SU-DHL-6 (cell line): ENCODE measurements at regions not wholly inside any gene's neighbourhood (a gene's known extent, or its start where the extent isn't known, plus 50 kb on each side); places are given as distances from the start of the nearest gene placed in this dataset.

ENCODE experiments used
- H2AFZ ChIP-seq: fragments of 200-600 bp; sonication (generic); 2 replicates; pipeline ENCODE4 v1.6.1; 2014; ENCODE audit warnings: low read depth, mild to moderate bottlenecking, moderate library complexity, mixed read lengths, antibody characterized with exemption, low read length; ENCODE audit not compliant: severe bottlenecking
- H3F3A ChIP-seq: fragments of 200-600 bp; shearing (Covaris generic); 2 replicates; pipeline ENCODE4 v1.6.0; 2016; ENCODE audit warnings: antibody characterized with exemption, mild to moderate bottlenecking; ENCODE audit not compliant: insufficient read depth
- H3K27ac ChIP-seq: fragments of 200-600 bp; sonication (generic); 2 replicates; pipeline ENCODE4 v1.5.1; 2016; ENCODE audit warnings: low read depth, mild to moderate bottlenecking, low read length, moderate library complexity, mixed read lengths
- H3K27me3 ChIP-seq: fragments of 200-600 bp; sonication (generic), shearing (Covaris generic); 2 replicates; pipeline ENCODE4 v1.6.0; 2014; ENCODE audit warnings: mild to moderate bottlenecking, low read length
- H3K36me3 ChIP-seq: fragments of 200-600 bp; sonication (generic); 2 replicates; pipeline ENCODE4 v1.6.1; 2014; ENCODE audit warnings: mild to moderate bottlenecking, low read length, mixed read lengths
- H3K4me2 ChIP-seq: fragments of 300-600, 200-600 bp; shearing (Covaris generic), sonication (generic); 2 replicates; pipeline ENCODE4 v1.6.0; 2014; ENCODE audit warnings: low read length, low read depth, mild to moderate bottlenecking; ENCODE audit not compliant: poor library complexity, severe bottlenecking
- H3K4me3 ChIP-seq: fragments of 200-600 bp; sonication (generic); 2 replicates; pipeline ENCODE4 v1.5.1; 2014; ENCODE audit warnings: antibody characterized with exemption, low read length, mild to moderate bottlenecking, mixed read lengths; ENCODE audit not compliant: insufficient read depth, poor library complexity, severe bottlenecking
- H3K79me2 ChIP-seq: fragments of 200-600 bp; sonication (generic); 2 replicates; pipeline ENCODE4 v1.6.1; 2014; ENCODE audit warnings: mild to moderate bottlenecking, low read length, moderate library complexity; ENCODE audit not compliant: insufficient read depth
- H3K9ac ChIP-seq: fragments of 200-600 bp; sonication (generic); 2 replicates; pipeline ENCODE4 v1.7.0; 2014; ENCODE audit warnings: mild to moderate bottlenecking, low read length
- H3K9me2 ChIP-seq: fragments of 200-600 bp; sonication (generic); replicated peaks from 2 replicates; pipeline ENCODE4 v1.6.1; 2014; ENCODE audit warnings: low read length; ENCODE audit not compliant: insufficient read depth
- H3K9me3 ChIP-seq: fragments of 200-600 bp; sonication (generic); 2 replicates; pipeline ENCODE4 v1.6.1; 2014; ENCODE audit warnings: low read length, mixed read lengths; ENCODE audit not compliant: insufficient read depth
- H4K20me1 ChIP-seq: fragments of 200-600 bp; sonication (generic); 2 replicates; pipeline ENCODE4 v1.6.1; 2014; ENCODE audit warnings: low read depth, mild to moderate bottlenecking, antibody characterized with exemption, low read length, moderate library complexity, mixed read lengths
- CTCF ChIP-seq: fragments of 200-600 bp; sonication (generic); IDR thresholded peaks from one replicate; pipeline ENCODE4 v1.5.1; 2017; ENCODE audit warnings: antibody characterized with exemption, mild to moderate bottlenecking, low read length, moderate library complexity; ENCODE audit not compliant: insufficient read depth, poor library complexity, severe bottlenecking
- EZH2phosphoT487 ChIP-seq: fragments of 200-600 bp; sonication (generic), shearing (Covaris generic); conservative IDR thresholded peaks from 2 replicates; pipeline ENCODE4 v1.6.1; 2018; ENCODE audit warnings: mild to moderate bottlenecking, antibody characterized with exemption, low read length, moderate library complexity, mixed read lengths

- Histone ChIP-seq H4K20me1 (no peaks in the 10 kb centered on the region), H3K9me3 (no peaks in the 10 kb centered on the region), H2AFZ (no peak overlapping the region), H3F3A (no peaks in the 10 kb centered on the region), H3K9ac (no peak overlapping the region), H3K36me3 (no peaks in the 10 kb centered on the region), H3K27ac (no peak overlapping the region), H3K4me3 (no peak overlapping the region), H3K79me2 (no peaks in the 10 kb centered on the region), H3K4me2 (no peak overlapping the region), H3K27me3 (no peaks in the 10 kb centered on the region; the same call in 1 of the 2 replicates), H3K9me2 (no peaks in the 10 kb centered on the region)
- TF ChIP-seq CTCF (no peak), EZH2phosphoT487 (no peak)
Measured at GRCh38 chr4:189514209-189514608, 426.5 kb upstream of the FRG1 start.

DNA sequence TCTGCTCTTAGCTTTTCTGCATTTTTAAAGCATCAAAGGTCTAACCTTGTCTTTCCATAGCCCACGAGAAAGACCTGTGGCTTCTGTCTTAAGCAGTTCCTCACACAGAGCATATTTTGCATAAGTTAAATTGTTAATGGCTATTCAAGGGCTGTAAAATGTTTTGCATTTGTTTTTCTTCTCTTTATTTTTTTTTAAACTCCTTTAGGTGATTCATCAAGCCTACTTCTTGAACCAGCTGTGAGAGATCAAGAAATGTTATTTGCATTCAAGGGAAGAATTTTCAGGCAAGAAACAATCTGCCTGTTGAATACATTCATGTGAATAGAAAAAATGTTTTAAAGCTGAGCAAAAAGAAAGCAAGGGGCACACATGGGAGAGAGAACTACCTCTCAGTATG is 423.8 kb upstream of the FRG1 start:
- H3K9me2 ChIP-seq = no peaks in the 10 kb centered on the region
- no peaks in the 10 kb centered on the region for H3K79me2 ChIP-seq
- no peaks in the 10 kb centered on the region for H3F3A ChIP-seq
- H3K9ac ChIP-seq = no peak overlapping the region
- H2AFZ ChIP-seq = no peak overlapping the region
- no peaks in the 10 kb centered on the region for H3K27me3 ChIP-seq
- H3K27ac ChIP-seq = no peak overlapping the region
- no peak overlapping the region for H3K4me3 ChIP-seq
- no peaks in the 10 kb centered on the region for H3K36me3 ChIP-seq
- TF ChIP-seq EZH2phosphoT487 (no peak), CTCF (no peak)
- no peaks in the 10 kb centered on the region for H3K9me3 ChIP-seq
- no peaks in the 10 kb centered on the region for H4K20me1 ChIP-seq
- no peak overlapping the region for H3K4me2 ChIP-seq

GRCh38 chr4:189519186-189519585 is 421.5 kb upstream of the FRG1 start:
- Histone ChIP-seq H3F3A (no peaks in the 10 kb centered on the region), H3K9me2 (no peaks in the 10 kb centered on the region), H3K9ac (no peak overlapping the region), H4K20me1 (no peaks in the 10 kb centered on the region), H3K9me3 (no peaks in the 10 kb centered on the region), H3K4me3 (no peak overlapping the region), H3K27me3 (no peaks in the 10 kb centered on the region), H3K27ac (no peak overlapping the region), H2AFZ (no peak overlapping the region), H3K36me3 (no peaks in the 10 kb centered on the region), H3K4me2 (no peak overlapping the region), H3K79me2 (no peaks in the 10 kb centered on the region)
- TF ChIP-seq EZH2phosphoT487 = no peak
- TF ChIP-seq CTCF = no peak

GRCh38 chr4:189525304-189525703 is 415.4 kb upstream of the FRG1 start:
- Histone ChIP-seq H3F3A (no peaks in the 10 kb centered on the region), H3K9ac (no peak overlapping the region), H3K36me3 (no peaks in the 10 kb centered on the region), H2AFZ (no peak overlapping the region), H3K4me2 (no peak overlapping the region), H3K27me3 (no peaks in the 10 kb centered on the region), H3K4me3 (no peak overlapping the region), H3K9me3 (peaks cover 18% of the 10 kb centered on the region; the same call in 1 of the 2 replicates), H3K9me2 (no peaks in the 10 kb centered on the region), H4K20me1 (no peaks in the 10 kb centered on the region), H3K27ac (no peak overlapping the region), H3K79me2 (no peaks in the 10 kb centered on the region)
- TF ChIP-seq CTCF (no peak), EZH2phosphoT487 (no peak)
